GM12892 (cell line): ENCODE measurements at regions not wholly inside any gene's neighbourhood (a gene's known extent, or its start where the extent isn't known, plus 50 kb on each side); places are given as distances from the start of the nearest gene placed in this dataset.

ENCODE experiments used
- POLR2AphosphoS5 ChIP-seq: IDR thresholded peaks from 2 replicates; pipeline ENCODE4 v1.6.1; 2011; ENCODE audit warnings: low read depth, low read length, control low read depth
- TAF1 ChIP-seq: IDR thresholded peaks from 2 replicates; pipeline ENCODE4 v1.6.1; 2011; ENCODE audit warnings: low read depth, mild to moderate bottlenecking, control low read depth, low read length, borderline replicate concordance

DNA sequence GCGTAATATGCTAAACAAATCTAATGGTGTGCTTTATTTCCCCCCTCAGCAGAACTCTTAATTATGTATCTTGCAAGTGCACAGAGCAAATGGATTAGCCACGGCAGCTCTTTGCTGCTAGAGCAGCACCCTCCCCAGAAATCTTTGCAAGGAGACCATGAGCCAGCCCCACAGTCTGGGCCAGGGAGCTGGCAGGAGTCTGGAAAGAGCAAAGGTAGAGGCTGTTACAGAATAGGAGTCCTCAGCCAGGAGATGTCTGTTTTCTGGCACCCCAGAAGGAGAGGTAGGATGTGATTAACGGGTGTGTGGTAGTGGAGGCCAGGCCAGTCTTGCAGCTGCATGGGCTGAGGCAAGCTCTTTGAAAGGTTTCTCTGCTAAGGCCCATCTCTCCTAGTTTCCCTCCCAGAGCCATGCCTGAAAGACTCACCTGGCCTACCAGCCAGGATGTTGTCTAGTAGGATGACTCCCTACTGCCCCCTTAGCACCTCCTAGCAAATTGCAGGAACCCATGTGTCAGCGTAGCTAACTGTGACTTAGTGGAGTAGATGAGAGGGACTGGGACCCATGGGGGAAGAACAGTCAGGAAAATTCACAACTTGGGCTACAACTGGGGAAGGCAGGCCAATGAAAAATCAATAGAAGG lies 557.2 kb downstream of the BUD13 start:
- no peak for TF ChIP-seq POLR2AphosphoS5
- no peak for TF ChIP-seq TAF1
